ENCODE measurements at regions not wholly inside any gene's neighbourhood (a gene's known extent, or its start where the extent isn't known, plus 50 kb on each side); places are given as distances from the start of the nearest gene placed in this dataset.

DNA sequence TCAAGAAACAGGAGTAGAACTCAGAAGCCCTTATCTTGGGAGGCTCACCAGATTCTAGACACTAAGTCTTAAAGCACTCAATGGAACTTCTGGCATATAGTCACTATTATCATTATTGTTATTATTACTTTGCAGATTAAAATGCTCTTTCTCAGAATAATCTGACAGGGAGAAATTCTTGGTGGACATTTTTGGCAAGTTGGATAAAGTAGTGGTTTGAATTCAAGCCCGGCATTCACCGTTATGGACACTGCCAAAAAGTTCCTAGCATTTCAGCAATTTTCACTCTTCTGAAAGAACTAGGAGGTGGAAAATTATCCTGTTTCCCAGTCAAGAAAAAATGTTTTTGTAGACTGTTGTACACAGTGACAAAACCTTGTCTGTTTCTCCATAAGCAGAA lies 179.6 kb upstream of the ISX start:
- no peak for DNase-seq (ENCODE audit: low read depth in 2 of 2)

DNA sequence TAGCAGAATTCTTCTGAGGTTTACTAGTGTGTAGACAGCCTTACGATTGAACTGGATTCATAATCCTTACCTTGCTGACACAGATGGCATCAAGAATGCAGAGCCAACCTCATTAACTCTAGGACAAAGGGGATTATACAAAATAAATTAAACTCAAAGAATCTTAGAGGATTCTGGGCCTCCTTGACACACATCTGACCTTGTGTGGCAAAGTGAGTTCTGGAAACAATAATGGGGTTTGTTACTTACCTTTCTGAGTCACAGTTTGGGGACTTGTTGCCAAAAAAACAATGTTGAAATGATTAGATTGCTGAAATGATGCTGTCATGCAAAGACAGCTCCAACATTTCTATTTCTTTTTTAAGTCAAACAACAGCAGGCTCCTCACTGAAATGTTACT lies 179.1 kb upstream of the ISX start:
- DNase-seq (ENCODE audit: low read depth in 2 of 2), result no peak

DNA sequence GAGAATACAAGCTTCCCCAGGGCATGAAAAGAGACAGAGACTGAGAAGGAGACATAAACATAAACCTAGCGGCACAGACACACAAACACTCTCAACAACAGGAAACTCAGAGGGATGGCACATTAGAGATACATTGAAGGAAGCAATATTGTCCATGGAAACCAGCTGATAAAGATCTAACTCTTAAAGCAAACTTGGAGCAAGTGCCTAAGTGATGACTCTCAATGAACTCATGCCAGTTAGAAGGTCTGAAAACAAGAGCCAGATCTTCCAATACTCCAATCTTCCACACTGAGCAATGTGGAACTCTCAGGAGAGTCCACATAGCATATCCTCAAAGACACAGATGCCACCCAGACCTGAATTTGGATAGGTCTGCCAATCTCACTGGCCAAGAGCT lies 168.8 kb upstream of the ISX start:
- DNase-seq (ENCODE audit: low read depth in 2 of 2), result no peak

DNA sequence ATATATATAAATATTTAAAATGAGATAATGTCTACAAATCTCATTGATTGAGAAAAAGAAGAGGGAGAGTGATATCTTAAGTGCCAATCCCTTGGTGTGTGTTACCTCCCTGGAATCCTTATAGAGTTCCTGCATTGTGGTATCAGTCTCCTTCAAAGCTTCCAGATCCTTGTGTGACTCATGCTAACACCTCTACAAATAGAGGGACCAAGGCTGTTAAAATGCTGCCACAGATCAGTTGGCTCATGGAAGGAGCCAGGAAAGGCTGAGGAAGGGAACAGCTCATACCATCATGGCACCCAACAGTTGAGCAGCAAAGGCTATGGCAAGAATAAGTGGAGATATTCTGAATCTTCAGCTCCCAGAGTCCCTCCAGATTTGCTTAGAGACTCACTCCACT lies 163.6 kb upstream of the ISX start:
- no peak for DNase-seq (ENCODE audit: low read depth in 2 of 2)

DNA sequence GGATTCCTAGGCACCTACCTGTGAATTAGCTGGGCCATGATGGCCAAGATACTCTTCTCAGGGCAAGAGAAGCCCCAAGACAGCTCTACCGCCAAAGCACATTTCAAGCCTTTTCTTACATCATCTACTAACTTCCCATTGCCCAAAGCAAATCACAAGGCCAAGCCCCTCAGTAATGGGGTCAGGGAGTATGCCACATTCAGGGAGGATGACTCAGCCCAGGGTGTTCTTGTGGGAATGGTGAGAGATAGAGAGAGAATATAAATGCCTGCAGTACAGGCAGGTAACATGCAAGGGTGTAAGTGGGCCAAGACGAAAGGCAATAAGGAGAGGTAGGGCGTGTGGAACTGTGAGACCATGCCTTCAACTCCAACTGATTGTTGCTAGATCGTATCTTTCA lies 162.5 kb upstream of the ISX start:
- DNase-seq (ENCODE audit: low read depth in 2 of 2), result no peak

DNA sequence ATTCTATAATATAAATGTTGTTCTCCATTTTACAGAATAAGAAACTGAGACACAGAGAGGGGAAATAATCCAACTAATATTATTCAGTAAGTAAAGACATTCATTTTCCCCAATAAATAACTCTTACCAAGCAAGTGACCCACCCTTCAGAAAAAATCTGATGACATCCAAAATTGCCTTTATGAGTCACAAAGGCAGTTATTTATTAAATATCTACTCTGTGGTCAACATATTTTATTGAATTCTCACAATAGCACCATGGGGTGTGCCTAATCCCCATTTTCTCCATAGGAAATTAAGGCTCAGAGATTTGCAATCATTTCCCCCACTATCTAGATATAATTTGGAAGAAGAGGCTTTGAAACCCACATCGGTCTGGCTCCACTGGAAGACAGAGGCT lies 161.5 kb upstream of the ISX start:
- no peak for DNase-seq (ENCODE audit: low read depth in 2 of 2)

DNA sequence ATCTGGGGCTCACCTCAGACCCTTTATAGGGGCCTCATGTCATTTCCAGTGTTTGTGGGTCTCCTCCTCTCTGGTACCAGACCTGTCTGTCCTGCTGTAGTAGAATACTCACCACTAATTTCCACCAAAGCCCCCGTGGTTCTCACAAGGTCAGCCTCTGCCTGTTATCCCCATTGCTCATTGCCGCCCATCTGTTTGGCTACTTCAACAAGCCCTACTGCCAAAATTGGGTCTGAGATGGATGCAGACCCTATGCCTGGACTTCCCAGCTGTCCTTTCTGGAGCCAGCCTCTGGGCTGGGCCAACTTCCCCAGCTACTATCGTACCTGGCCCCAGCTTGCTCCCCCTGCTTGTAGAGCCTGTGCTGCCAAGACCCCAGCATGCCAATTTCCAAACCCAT lies 152.1 kb upstream of the ISX start:
- no peak for DNase-seq (ENCODE audit: low read depth in 2 of 2)

DNA sequence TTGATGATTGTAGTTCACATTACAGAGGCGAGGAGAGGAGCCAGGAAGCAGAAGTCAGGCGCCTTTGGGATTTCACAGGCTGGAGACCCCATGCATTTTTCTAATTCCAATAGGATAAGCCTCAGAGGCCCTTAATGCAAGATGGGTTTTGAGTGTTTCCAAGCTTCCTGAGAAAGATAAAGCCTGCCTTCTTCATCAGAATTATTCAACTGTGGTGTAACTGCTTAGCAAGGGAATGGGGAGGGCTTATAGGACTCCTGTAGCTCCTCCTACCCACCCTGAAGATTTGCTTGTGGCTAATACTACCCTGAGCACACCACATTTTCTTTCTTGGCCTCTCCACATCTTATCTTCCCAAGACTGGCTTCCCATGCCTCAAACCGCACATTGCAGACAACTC lies 151.1 kb upstream of the ISX start:
- DNase-seq (ENCODE audit: low read depth in 2 of 2), result no peak

DNA sequence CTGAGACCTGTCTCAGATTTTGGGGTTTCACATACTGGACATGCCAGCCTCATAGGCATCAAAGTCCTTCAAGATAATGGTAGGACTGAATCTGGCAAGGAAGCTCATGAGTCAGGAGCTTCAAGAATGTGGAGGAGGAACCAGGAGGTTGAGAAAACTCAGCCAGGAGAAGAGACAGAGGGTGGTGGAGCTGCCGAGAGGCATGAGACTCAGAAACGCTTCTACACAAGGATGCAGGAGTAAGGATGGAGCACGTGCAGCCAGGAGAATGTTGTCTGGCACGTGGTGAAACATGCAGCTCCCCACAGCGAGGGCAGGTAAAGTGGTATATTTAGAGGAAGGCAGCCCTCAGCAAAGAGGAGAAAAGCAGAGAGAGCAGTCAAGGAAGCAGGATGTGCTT lies 148.7 kb upstream of the ISX start:
- no peak for DNase-seq (ENCODE audit: low read depth in 2 of 2)

DNA sequence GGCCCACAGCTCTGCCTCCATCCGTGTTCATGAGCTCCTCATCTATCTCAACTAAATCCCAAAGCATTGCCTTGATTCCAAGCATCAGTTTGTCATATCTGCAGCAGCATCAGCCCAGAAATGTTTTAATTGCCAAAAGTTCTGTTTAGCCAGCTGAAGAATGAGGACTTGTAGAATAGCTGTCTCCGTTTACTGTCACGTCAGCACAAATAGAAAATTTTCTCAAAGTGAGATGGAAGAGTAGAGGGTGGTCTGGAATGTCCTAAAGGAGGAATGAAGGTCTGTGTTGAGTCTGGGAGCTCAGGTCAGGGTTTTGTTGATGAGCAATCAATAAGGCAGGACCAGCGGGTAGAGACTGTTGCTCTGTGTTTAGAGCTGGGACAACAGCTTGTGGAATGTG lies 134.9 kb upstream of the ISX start:
- no peak for DNase-seq (ENCODE audit: low read depth in 2 of 2)

DNA sequence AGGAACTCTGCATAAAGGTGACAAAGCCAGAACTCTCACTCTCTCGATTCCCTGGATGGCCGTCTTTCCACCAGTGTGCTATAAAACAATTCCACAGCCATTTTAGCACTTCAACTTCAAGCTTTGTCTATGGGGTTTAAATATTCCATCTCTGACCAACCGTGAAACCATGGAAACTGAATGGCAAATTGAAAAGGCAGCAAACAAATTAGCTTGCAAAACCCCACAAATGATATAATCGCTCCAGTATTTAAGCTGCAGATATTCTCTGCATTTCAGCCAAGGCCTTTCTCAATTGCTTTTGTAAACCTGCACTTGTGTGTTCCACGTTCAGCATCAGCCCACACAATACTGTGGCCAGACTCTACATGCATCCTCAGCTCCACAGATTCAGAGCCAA lies 131.7 kb upstream of the ISX start:
- DNase-seq (ENCODE audit: low read depth in 2 of 2), result no peak

DNA sequence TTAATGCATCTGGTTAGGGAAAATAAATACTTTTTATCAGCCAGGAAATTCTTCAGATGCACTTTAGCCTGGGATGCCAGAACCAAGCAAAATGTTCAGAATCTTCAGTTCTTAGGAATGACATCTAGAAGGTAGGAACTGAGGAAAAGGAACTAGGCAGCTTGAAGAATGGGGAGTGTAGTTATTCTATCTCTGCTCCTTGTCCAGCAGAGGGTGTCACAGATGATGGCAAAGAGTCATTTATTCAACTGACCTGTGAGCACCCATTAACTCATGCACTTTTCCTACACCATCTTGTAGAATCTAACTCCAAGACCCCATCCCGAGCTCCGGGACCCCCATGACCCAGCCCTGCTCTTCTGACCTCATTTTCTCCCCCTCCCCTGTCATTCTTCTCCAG lies 122.1 kb upstream of the ISX start:
- DNase-seq (ENCODE audit: low read depth in 2 of 2), result no peak

DNA sequence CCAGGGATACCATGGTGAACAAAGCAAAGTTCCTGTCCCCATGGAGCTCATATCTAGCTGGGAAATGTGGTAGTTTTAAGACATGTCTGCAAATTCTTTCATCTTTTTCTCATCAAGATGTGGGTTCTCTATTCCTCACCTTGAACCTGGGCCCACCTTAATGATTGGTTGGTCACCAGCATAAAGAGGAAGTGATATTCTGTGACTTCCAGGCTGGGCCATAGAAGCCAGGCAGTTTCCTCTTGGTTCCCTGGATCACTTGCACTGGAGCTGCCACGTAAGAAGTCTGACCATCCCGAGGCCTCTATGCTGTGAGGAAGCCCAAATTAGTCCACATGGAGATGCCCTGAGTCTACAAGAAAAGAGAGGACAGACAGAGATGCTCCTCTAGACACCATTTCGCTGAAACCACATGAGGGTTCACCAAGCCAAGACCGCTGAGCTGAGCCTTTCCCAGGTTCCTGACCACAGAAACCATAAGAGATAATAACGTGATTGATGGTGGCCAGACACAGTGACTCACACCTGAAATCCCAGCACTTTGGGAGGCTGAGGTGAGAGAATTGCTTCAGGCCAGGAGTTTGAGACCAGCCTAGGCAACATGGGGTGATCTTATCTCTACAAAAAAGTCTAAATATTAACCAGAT lies 119.5 kb upstream of the ISX start:
- no peak for DNase-seq (ENCODE audit: low read depth in 2 of 2)

DNA sequence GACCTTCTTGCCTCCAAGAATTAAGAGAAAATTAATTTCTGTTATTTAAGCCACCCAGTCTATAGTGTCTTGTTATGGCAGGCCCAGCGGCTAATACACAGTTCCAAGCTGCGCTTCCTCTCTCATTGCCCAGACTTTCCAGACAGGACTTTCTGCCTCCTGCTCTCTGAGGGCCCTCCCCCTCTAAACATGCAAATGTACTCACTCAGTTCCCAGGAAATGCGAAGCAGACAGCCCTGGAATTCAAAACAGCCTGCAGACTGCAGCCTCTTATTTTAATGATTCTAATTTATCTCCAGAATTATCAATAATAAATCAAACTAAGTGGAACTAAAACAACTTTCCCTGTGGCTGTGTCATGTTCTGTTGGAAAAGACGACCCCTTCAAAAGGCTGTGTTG lies 115.5 kb upstream of the ISX start:
- no peak for DNase-seq (ENCODE audit: low read depth in 2 of 2)

DNA sequence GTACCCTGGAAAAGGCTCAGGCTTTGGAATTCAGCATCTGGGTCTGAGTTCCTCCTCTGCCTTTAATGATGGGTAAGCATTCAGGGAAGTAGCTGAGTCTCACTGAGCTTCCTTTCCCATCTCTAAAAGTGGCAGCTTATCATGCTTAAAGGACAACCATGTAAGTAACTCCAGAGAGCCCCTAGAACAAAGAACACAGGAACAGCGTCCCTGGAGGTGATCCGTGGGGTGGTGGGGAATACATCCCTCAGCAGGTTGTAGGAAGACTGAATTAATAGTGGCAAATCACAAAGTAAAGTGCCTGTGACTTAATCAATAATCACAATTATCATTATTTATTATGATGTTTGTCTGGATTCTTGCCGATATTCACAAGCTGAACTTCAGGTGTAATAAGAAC lies 114.7 kb upstream of the ISX start:
- no peak for DNase-seq (ENCODE audit: low read depth in 2 of 2)

DNA sequence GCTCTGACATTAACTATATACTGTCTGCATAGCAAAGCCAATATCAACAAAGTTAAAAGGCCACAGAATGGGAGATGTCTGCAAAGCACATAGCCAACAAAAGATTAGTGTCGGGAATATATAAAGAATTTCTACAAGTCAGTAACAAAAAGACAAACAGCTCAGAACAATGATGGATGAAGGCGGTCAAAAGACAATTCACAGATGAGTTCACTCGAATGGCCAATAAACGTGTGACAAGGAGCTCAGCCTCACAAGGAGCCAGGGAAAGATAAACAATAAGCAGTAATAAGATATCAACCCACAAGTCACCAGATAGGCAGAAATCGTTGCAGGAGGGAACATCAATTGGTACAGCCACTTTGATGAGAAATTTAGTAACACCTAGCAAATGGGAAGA lies 106.0 kb upstream of the ISX start:
- no peak for DNase-seq (ENCODE audit: low read depth in 2 of 2)

DNA sequence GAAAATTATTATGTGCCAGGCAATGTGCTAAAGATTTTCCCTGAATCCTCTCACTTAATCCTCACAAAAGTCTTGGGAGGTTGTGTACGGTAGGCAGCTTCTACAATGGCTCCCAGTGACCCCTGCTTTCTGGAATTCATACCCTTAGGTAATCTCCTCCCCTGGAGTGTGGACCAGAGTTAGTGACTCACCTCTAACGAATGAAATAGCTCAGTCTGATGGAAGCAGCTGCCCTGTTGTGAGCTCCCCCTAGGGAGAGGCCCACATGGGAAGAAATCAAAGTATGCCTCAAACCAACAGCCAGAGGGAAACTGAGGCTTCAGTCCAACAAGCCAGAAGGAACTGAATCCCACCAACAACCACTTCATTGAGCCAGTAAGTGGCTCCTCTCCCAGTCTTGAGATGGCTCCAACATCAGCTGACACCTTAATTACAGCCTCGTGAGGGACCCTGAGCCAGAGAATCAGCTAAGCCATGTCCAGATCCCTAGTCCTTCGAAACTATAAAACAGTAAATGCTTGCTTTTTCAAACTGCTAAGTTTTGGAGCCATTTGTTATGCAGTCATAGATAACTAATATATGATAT lies 98.9 kb upstream of the ISX start:
- DNase-seq (ENCODE audit: low read depth in 2 of 2), result no peak

DNA sequence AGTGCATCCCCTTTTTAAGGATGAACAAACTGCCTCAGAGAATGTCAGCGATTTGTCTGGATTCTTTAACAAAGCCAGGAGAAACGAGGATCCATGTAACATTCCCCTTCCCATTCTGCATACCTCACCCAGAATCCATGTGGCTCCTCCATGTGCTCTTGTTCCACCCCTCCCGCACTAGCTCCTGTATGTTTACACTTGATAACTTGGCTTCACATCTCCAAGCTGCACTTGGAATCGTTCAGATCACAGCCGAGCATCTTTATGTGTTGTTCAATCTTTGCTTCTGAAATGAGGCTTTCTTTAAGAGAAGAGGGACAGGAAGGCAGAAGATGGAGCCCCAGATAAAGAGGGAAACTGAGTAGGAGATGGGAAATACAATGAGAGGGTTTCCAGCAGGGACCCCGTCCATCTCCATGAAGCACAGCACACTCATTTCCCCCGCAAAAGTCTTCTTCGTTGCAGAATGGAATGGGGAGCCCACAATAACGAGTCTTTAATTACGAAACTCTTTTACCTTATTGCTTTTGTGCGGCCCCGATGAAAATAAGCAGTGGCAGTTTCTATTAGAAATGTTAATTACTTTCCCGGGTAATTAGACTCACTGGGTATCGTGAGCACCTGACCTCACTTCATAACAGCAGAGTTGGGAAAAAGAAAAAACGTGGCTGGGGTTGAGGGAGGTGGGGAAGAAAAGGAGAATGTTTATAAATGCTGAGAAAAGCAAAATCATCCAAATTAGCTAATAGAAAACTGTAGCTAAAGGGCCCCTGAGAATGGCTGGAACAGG lies 96.8 kb upstream of the ISX start:
- DNase-seq (ENCODE audit: low read depth in 2 of 2), result no peak

DNA sequence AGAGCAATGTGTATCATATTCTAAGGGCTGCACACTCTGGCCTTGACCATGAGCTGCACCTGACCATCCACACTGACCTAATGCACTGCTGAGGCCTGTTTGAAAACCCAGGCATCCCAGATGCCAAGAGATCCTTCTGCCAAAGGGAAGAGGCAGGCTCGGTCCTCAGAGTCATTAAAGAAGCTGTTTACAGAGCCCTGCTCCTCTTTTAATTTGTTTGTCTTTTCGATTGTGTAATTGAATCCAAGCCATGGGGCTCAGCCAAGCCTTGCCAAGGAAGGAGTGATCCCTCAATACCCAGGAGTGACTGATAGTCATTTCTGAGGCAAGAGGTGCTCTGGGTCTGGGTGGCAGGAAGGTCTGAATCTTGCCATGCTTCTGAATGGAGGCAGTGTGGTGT lies 94.5 kb upstream of the ISX start:
- DNase-seq (ENCODE audit: low read depth in 2 of 2), result no peak

DNA sequence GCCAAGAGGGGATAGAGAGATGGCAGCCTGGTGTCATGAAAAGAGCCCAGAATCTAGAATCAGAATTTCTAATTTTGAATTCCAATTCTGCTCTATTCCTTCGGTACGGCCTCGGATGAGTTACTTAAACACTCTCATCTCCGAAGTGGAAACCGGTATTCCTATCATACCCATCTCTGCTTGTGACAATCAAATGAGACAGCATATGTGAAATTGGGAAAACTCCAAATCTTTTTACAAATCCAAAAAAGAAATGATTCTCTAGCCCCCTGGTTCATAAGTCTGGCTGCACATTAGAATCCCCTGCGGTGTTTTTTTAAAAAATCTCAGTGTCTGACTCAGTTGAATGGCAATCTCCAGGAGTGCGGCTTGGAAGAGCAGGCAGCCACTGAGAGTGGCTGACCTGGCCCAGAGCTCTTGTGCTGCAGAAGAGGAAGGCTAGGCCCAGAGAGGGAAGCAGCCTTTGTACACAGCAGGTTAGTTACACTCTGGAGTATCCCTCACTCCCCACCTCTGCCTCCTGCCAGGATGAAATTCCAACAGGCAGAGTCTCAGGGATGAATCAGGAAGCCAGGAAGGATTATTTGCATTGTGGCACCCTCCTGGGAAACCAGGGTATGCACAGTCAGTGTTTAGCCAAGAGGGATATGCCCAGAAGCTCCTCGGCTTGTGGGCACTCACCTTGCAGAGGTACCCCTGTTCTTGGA lies 93.6 kb upstream of the ISX start:
- no peak for DNase-seq (ENCODE audit: low read depth in 2 of 2)

DNA sequence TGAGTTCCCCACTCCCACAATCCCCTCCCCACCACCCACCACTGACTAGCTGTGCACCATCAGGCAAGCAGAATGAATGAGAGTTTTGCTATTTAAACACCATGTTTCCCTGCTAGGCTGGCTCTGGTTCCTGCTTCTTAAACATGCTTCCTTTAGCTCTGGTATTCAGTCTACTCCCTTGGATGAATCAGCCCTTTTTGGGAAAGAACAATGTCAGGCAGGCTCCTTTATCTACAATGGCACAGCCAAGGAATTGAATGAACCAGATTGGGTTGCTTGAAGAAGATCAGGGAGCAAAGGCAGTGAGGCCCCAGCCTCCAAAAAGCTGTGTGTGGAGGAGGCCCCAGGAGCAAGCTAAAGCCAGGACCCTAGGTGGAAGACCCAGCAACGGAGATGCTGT lies 92.9 kb upstream of the ISX start:
- DNase-seq (ENCODE audit: low read depth in 2 of 2), result no peak

DNA sequence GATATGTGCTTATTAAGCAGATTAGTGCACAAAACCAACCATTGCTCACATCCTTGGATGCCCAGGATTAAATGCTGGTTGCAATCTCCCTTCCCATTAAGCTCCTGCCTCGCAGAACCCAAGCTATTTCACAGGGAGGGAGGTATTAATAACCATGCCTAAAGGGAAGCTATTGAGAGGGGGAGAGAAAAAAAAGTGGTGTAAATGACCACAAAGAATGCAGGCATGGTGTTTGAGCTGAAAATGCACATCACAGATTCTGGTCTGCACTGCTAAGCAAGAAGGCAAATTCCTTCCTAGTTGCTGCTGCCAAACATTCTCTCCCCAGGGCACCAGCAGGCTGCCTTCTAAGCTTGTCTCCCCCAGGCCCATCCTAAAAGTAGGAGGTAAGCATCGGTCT lies 92.0 kb upstream of the ISX start:
- no peak for DNase-seq (ENCODE audit: low read depth in 2 of 2)

DNA sequence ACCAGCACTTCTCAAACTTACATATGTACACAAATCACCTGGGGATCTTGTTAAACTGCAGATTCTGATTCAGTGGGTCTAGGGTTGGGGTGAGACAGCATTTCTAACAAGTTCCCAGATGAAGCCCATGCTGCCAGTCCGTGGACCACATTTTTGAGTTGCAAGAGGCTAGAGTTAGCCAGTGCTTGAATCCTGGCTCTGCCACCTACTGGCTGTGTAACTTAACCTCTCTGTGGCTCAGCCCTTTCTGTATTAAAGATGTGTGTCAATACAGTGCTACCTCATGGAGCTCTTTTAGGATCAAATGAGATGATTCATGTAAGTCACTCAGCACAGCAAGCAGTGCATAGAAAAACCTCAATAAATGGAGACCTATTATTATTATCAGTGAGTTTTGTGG lies 90.2 kb upstream of the ISX start:
- DNase-seq (ENCODE audit: low read depth in 2 of 2), result no peak

Data from stimulated activated CD4-positive, alpha-beta T cell treated with anti-CD3 and anti-CD28 coated beads, Interleukin-4, amount 100 ng/mL, for 48 hours (primary cell).